ENCODE measurements at regions not wholly inside any gene's neighbourhood (a gene's known extent, or its start where the extent isn't known, plus 50 kb on each side); places are given as distances from the start of the nearest gene placed in this dataset.

GRCh38 chr5:36396640-36397039, 94.9 kb upstream of the RANBP3L start:
- TF ChIP-seq ZBTB43 (CRISPR knock-in tag; IDR thresholded peaks at IDR 0.05) (no peak), JUN (CRISPR knock-in tag; IDR thresholded peaks at IDR 0.05) (no peak), MAX (CRISPR knock-in tag; IDR thresholded peaks at IDR 0.05) (no peak), TP53 (CRISPR knock-in tag; IDR thresholded peaks at IDR 0.05) (no peak), GRHL2 (CRISPR knock-in tag; IDR thresholded peaks at IDR 0.05; ENCODE audit: insufficient replicate concordance, severe bottlenecking) (no peak)
- TF ChIP-seq, protein P1, sequence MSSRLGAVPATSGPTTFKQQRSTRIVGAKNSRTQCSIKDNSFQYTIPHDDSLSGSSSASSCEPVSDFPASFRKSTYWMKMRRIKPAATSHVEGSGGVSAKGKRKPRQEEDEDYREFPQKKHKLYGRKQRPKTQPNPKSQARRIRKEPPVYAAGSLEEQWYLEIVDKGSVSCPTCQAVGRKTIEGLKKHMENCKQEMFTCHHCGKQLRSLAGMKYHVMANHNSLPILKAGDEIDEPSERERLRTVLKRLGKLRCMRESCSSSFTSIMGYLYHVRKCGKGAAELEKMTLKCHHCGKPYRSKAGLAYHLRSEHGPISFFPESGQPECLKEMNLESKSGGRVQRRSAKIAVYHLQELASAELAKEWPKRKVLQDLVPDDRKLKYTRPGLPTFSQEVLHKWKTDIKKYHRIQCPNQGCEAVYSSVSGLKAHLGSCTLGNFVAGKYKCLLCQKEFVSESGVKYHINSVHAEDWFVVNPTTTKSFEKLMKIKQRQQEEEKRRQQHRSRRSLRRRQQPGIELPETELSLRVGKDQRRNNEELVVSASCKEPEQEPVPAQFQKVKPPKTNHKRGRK (CRISPR knock-in tag; IDR thresholded peaks at IDR 0.05; ENCODE audit: borderline replicate concordance) = no peak
- TF ChIP-seq, protein P2, sequence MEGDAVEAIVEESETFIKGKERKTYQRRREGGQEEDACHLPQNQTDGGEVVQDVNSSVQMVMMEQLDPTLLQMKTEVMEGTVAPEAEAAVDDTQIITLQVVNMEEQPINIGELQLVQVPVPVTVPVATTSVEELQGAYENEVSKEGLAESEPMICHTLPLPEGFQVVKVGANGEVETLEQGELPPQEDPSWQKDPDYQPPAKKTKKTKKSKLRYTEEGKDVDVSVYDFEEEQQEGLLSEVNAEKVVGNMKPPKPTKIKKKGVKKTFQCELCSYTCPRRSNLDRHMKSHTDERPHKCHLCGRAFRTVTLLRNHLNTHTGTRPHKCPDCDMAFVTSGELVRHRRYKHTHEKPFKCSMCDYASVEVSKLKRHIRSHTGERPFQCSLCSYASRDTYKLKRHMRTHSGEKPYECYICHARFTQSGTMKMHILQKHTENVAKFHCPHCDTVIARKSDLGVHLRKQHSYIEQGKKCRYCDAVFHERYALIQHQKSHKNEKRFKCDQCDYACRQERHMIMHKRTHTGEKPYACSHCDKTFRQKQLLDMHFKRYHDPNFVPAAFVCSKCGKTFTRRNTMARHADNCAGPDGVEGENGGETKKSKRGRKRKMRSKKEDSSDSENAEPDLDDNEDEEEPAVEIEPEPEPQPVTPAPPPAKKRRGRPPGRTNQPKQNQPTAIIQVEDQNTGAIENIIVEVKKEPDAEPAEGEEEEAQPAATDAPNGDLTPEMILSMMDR (IDR thresholded peaks at IDR 0.05) = no peak
- TF ChIP-seq, protein P3, sequence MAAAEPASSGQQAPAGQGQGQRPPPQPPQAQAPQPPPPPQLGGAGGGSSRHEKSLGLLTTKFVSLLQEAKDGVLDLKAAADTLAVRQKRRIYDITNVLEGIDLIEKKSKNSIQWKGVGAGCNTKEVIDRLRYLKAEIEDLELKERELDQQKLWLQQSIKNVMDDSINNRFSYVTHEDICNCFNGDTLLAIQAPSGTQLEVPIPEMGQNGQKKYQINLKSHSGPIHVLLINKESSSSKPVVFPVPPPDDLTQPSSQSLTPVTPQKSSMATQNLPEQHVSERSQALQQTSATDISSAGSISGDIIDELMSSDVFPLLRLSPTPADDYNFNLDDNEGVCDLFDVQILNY (CRISPR knock-in tag; IDR thresholded peaks at IDR 0.05) = no peak
